GM23338 (cell line): ENCODE measurements at regions not wholly inside any gene's neighbourhood (a gene's known extent, or its start where the extent isn't known, plus 50 kb on each side); places are given as distances from the start of the nearest gene placed in this dataset.

Experiments
- CREB1 ChIP-seq: fragments of 250-450 bp; sonication (Bioruptor Pico); IDR thresholded peaks from 2 replicates; pipeline ENCODE4 v1.5.0; 2020; ENCODE audit warnings: low read depth, mild to moderate bottlenecking, moderate library complexity
- EZH2 ChIP-seq: fragments of 200-600 bp; sonication (generic); IDR thresholded peaks from one replicate; pipeline ENCODE4 v1.8.0; 2017; ENCODE audit warnings: antibody characterized with exemption, mild to moderate bottlenecking, low read depth; ENCODE audit not compliant: unreplicated experiment
- EZH2phosphoT487 ChIP-seq: fragments of 200-600 bp; sonication (generic); IDR thresholded peaks from one replicate; pipeline ENCODE4 v1.8.1; 2018; ENCODE audit warnings: antibody characterized with exemption; ENCODE audit not compliant: unreplicated experiment
- JUNB ChIP-seq: IDR thresholded peaks from one replicate; pipeline ENCODE4 v1.6.1; 2016; ENCODE audit warnings: antibody characterized with exemption; ENCODE audit not compliant: unreplicated experiment
- NANOG ChIP-seq: IDR thresholded peaks from 2 replicates; pipeline ENCODE4 v1.6.1; 2016; ENCODE audit warnings: antibody characterized with exemption, borderline replicate concordance
- POLR2AphosphoS5 ChIP-seq: IDR thresholded peaks from 2 replicates; pipeline ENCODE4 v1.6.1; 2016; ENCODE audit warnings: antibody characterized with exemption, low read depth
- ZNF114 ChIP-seq: fragments of 250-450 bp; sonication (Bioruptor Pico); IDR thresholded peaks from 2 replicates; pipeline ENCODE4 v1.5.0; 2020; ENCODE audit warnings: mild to moderate bottlenecking, moderate library complexity
- TF ChIP-seq, protein P1 (sequence below), 2 experiments: fragments of 200-600 bp in 1 of 2; sonication (generic) in 1 of 2; conservative IDR thresholded peaks; 2 replicates each; pipeline versions ENCODE4 v1.5.1 to v1.6.1; 2016 to 2017; ENCODE audit warnings: antibody characterized with exemption in 2 of 2, low read depth in 2 of 2, mild to moderate bottlenecking in 2 of 2, moderate library complexity in 1 of 2
- TF ChIP-seq, protein P2 (sequence below): IDR thresholded peaks from one replicate; pipeline ENCODE4 v1.6.1; 2018; ENCODE audit warnings: antibody characterized with exemption; ENCODE audit not compliant: unreplicated experiment

DNA sequence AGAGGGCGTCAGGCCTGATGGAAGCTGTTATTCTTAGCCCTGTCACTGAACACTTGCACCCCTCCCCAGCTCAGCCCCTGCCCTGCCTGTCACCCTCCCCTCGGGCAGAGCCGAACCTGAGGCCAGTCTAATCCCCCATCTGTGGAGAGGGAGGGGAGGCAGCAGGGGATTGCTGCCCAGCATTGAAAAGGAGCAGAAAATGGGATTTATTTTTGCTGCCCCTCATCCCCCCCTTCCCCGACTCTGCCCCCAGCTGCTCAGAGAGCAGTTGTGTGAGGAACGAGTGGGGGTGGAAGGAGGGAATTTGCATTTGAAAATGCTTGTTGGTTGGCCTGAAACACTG lies 71.6 kb downstream of the EPHB3 start:
- TF ChIP-seq, protein P1, sequence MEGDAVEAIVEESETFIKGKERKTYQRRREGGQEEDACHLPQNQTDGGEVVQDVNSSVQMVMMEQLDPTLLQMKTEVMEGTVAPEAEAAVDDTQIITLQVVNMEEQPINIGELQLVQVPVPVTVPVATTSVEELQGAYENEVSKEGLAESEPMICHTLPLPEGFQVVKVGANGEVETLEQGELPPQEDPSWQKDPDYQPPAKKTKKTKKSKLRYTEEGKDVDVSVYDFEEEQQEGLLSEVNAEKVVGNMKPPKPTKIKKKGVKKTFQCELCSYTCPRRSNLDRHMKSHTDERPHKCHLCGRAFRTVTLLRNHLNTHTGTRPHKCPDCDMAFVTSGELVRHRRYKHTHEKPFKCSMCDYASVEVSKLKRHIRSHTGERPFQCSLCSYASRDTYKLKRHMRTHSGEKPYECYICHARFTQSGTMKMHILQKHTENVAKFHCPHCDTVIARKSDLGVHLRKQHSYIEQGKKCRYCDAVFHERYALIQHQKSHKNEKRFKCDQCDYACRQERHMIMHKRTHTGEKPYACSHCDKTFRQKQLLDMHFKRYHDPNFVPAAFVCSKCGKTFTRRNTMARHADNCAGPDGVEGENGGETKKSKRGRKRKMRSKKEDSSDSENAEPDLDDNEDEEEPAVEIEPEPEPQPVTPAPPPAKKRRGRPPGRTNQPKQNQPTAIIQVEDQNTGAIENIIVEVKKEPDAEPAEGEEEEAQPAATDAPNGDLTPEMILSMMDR (conservative IDR thresholded peaks at IDR 0.05; ENCODE audit: low read depth in 2 of 2) = no peak
- TF ChIP-seq ZNF114 (CRISPR knock-in tag) (no peak), POLR2AphosphoS5 (no peak), EZH2 (no peak), CREB1 (CRISPR knock-in tag) (no peak), JUNB (no peak), EZH2phosphoT487 (no peak), NANOG (no peak)
- TF ChIP-seq, protein P2, sequence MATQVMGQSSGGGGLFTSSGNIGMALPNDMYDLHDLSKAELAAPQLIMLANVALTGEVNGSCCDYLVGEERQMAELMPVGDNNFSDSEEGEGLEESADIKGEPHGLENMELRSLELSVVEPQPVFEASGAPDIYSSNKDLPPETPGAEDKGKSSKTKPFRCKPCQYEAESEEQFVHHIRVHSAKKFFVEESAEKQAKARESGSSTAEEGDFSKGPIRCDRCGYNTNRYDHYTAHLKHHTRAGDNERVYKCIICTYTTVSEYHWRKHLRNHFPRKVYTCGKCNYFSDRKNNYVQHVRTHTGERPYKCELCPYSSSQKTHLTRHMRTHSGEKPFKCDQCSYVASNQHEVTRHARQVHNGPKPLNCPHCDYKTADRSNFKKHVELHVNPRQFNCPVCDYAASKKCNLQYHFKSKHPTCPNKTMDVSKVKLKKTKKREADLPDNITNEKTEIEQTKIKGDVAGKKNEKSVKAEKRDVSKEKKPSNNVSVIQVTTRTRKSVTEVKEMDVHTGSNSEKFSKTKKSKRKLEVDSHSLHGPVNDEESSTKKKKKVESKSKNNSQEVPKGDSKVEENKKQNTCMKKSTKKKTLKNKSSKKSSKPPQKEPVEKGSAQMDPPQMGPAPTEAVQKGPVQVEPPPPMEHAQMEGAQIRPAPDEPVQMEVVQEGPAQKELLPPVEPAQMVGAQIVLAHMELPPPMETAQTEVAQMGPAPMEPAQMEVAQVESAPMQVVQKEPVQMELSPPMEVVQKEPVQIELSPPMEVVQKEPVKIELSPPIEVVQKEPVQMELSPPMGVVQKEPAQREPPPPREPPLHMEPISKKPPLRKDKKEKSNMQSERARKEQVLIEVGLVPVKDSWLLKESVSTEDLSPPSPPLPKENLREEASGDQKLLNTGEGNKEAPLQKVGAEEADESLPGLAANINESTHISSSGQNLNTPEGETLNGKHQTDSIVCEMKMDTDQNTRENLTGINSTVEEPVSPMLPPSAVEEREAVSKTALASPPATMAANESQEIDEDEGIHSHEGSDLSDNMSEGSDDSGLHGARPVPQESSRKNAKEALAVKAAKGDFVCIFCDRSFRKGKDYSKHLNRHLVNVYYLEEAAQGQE = no peak
